ENCODE measurements at regions not wholly inside any gene's neighbourhood (a gene's known extent, or its start where the extent isn't known, plus 50 kb on each side); places are given as distances from the start of the nearest gene placed in this dataset.
"Not testable (repeated sequence)": the region's sequence is repeated elsewhere in the genome, so short reads cannot be mapped to it uniquely, and the experiment has no call there.

GRCh38 chr5:26419987-26420386, 618.4 kb downstream of the CDH9 start:
- no peak overlapping the region for H3K27ac Mint-ChIP-seq
- CTCF ChIA-PET: no interaction called here
- no peaks in the 10 kb centered on the region for H3K27me3 Mint-ChIP-seq (ENCODE audit: low read depth)
- no peak for DNase-seq
- H3K4me3 Mint-ChIP-seq: no peak overlapping the region
- intact Hi-C loops (cut with micrococcal nuclease): no loop called here
- H3K9me3 Mint-ChIP-seq: peaks cover 4% of the 10 kb centered on the region
- no peaks in the 10 kb centered on the region for H3K36me3 Mint-ChIP-seq (ENCODE audit: low read depth)
- no peaks in the 10 kb centered on the region for H3K4me1 Mint-ChIP-seq (ENCODE audit: low read depth)

GRCh38 chr5:26416911-26417310, 621.5 kb downstream of the CDH9 start:
- intact Hi-C loops (cut with micrococcal nuclease): no loop called here
- Mint-ChIP-seq H3K9me3 (peaks cover 2% of the 10 kb centered on the region), H3K4me3 (no peak overlapping the region), H3K36me3 (ENCODE audit: low read depth) (no peaks in the 10 kb centered on the region), H3K27ac (no peak overlapping the region), H3K4me1 (ENCODE audit: low read depth) (no peaks in the 10 kb centered on the region), H3K27me3 (ENCODE audit: low read depth) (no peaks in the 10 kb centered on the region)
- no peak for DNase-seq
- CTCF ChIA-PET: interaction anchor here (0.6 kb wide), 1 partner anchor 174 kb away, joined by 3 read pairs; no protein-coding TSS in a partner anchor

- no peak for DNase-seq
- CTCF ChIA-PET: no interaction called here
- H3K4me3 Mint-ChIP-seq: no peak overlapping the region
- no peak overlapping the region for H3K27ac Mint-ChIP-seq
- no peaks in the 10 kb centered on the region for H3K4me1 Mint-ChIP-seq (ENCODE audit: low read depth)
- no peaks in the 10 kb centered on the region for H3K27me3 Mint-ChIP-seq (ENCODE audit: low read depth)
- H3K9me3 Mint-ChIP-seq: peaks cover 5% of the 10 kb centered on the region
- intact Hi-C loops (cut with micrococcal nuclease): no loop called here
- no peaks in the 10 kb centered on the region for H3K36me3 Mint-ChIP-seq (ENCODE audit: low read depth)
Observed at GRCh38 chr5:26415987-26416779, 622.2 kb downstream of the CDH9 start.

DNA sequence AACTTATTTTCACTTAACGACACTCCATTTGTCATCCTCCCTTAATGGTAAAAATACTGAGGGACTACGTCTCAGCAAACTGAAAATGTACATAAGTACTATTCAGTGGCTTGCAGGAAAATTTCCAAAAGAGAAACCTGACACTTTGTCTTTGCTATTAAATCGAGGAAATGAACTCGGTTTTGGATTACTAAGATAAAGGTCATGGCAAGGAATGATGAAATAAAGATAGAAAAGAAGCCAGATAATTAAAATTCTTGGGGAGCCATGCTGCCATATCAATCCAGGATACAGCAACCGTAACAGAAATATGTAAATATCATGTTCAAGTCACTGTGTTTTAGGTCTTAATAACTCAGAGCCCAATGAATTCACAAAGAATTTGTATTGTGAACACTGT, 647.8 kb downstream of the CDH9 start:
- DNase-seq: no peak
- Mint-ChIP-seq H3K27ac (no peak overlapping the region), H3K4me1 (ENCODE audit: low read depth) (no peaks in the 10 kb centered on the region), H3K36me3 (ENCODE audit: low read depth) (no peaks in the 10 kb centered on the region), H3K9me3 (peaks cover 16% of the 10 kb centered on the region), H3K27me3 (ENCODE audit: low read depth) (no peaks in the 10 kb centered on the region), H3K4me3 (no peak overlapping the region)
- CTCF ChIA-PET: no interaction called here
- intact Hi-C loops (cut with micrococcal nuclease): no loop called here

- Mint-ChIP-seq H3K36me3 (ENCODE audit: low read depth) (no peaks in the 10 kb centered on the region), H3K27ac (no peak overlapping the region), H3K4me1 (ENCODE audit: low read depth) (no peaks in the 10 kb centered on the region), H3K27me3 (ENCODE audit: low read depth) (no peaks in the 10 kb centered on the region), H3K4me3 (no peak overlapping the region), H3K9me3 (peaks cover 13% of the 10 kb centered on the region)
- CTCF ChIA-PET: no interaction called here
- no peak for DNase-seq
- intact Hi-C loops (cut with micrococcal nuclease): no loop called here
Observed at GRCh38 chr5:26388976-26389375, 649.4 kb downstream of the CDH9 start.

DNA sequence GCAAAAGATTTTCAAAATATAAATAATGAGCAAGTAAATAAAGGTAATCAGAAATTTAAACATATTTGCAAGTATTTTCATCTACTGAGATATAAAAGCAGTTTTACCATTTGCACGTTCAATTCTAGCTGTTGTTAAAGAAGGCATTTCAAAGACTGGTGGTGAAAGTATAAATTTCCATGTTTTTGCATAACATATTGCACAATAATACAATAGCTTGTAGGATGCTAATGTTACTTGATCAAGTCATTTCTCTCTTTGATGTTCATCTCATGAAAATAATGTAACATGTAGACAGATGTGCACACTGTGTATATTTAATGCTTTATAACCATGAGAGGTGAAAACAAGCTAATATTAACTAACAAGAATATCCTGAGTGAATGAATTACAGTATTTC, 651.9 kb downstream of the CDH9 start:
- no peak for DNase-seq
- CTCF ChIA-PET: no interaction called here
- Mint-ChIP-seq H3K4me1 (ENCODE audit: low read depth) (no peaks in the 10 kb centered on the region), H3K4me3 (no peak overlapping the region), H3K36me3 (ENCODE audit: low read depth) (no peaks in the 10 kb centered on the region), H3K27me3 (ENCODE audit: low read depth) (no peaks in the 10 kb centered on the region), H3K9me3 (peaks cover 15% of the 10 kb centered on the region), H3K27ac (no peak overlapping the region)
- intact Hi-C loops (cut with micrococcal nuclease): no loop called here

- intact Hi-C loops (cut with micrococcal nuclease); H3K4me3 Mint-ChIP-seq; H3K36me3 Mint-ChIP-seq (ENCODE audit: low read depth); H3K4me1 Mint-ChIP-seq (ENCODE audit: low read depth); CTCF ChIA-PET; DNase-seq; H3K27me3 Mint-ChIP-seq (ENCODE audit: low read depth); H3K27ac Mint-ChIP-seq: not testable (repeated sequence)
- H3K9me3 Mint-ChIP-seq: peaks cover 34% of the 10 kb centered on the region
Observed at GRCh38 chr5:26364624-26365023, 673.8 kb downstream of the CDH9 start.

- intact Hi-C loops (cut with micrococcal nuclease): no loop called here
- DNase-seq: no peak
- CTCF ChIA-PET: no interaction called here
- no peaks in the 10 kb centered on the region for H3K27me3 Mint-ChIP-seq (ENCODE audit: low read depth)
- H3K27ac Mint-ChIP-seq: no peak overlapping the region
- no peaks in the 10 kb centered on the region for H3K4me1 Mint-ChIP-seq (ENCODE audit: low read depth)
- no peaks in the 10 kb centered on the region for H3K36me3 Mint-ChIP-seq (ENCODE audit: low read depth)
- peaks cover 11% of the 10 kb centered on the region for H3K9me3 Mint-ChIP-seq
- no peak overlapping the region for H3K4me3 Mint-ChIP-seq
Observed at GRCh38 chr5:26343801-26344325, 694.5 kb downstream of the CDH9 start.

DNA sequence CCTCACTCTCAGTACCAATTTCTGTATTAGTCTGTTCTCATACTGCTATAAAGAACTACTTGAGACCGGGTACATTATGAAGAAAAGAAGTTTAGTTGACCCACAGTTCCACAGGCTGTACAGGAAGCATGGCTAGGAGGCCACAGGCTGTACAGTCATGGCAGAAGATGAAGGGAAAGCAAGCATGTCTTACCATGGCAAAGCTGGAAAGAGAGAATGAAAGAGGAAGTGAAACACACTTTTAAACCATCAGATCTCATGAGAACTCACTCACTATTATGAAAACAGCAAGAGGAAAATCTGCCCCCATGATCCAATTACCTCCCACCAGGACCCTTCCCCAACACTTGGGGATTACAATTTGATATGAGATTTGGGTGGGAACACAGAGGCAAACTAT, 698.8 kb downstream of the CDH9 start:
- no peak for DNase-seq
- CTCF ChIA-PET: no interaction called here
- Mint-ChIP-seq H3K27ac (no peak overlapping the region), H3K4me1 (ENCODE audit: low read depth) (no peaks in the 10 kb centered on the region), H3K9me3 (peaks cover 23% of the 10 kb centered on the region), H3K4me3 (no peak overlapping the region), H3K27me3 (ENCODE audit: low read depth) (no peaks in the 10 kb centered on the region), H3K36me3 (ENCODE audit: low read depth) (no peaks in the 10 kb centered on the region)
- intact Hi-C loops (cut with micrococcal nuclease): no loop called here

GRCh38 chr5:26329562-26330189, 708.7 kb downstream of the CDH9 start:
- intact Hi-C loops (cut with micrococcal nuclease): no loop called here
- CTCF ChIA-PET: no interaction called here

GRCh38 chr5:26326153-26326759, 712.1 kb downstream of the CDH9 start:
- H3K4me3 Mint-ChIP-seq: no peak overlapping the region
- no peaks in the 10 kb centered on the region for H3K9me3 Mint-ChIP-seq
- no peaks in the 10 kb centered on the region for H3K27me3 Mint-ChIP-seq (ENCODE audit: low read depth)
- H3K27ac Mint-ChIP-seq: no peak overlapping the region
- DNase-seq: no peak
- H3K4me1 Mint-ChIP-seq (ENCODE audit: low read depth): no peaks in the 10 kb centered on the region
- intact Hi-C loops (cut with micrococcal nuclease): no loop called here
- H3K36me3 Mint-ChIP-seq (ENCODE audit: low read depth): no peaks in the 10 kb centered on the region
- CTCF ChIA-PET: interaction anchor here (0.6 kb wide), 1 partner anchor 31 kb away, joined by 3 read pairs; no protein-coding TSS in a partner anchor

More at GRCh38 chr5:26329562-26330189, 708.7 kb downstream of the CDH9 start:
- H3K4me1 Mint-ChIP-seq (ENCODE audit: low read depth): no peaks in the 10 kb centered on the region
- no peaks in the 10 kb centered on the region for H3K27me3 Mint-ChIP-seq (ENCODE audit: low read depth)
- no peak for DNase-seq
- H3K9me3 Mint-ChIP-seq: no peaks in the 10 kb centered on the region
- H3K4me3 Mint-ChIP-seq: no peak overlapping the region
- no peak overlapping the region for H3K27ac Mint-ChIP-seq
- H3K36me3 Mint-ChIP-seq (ENCODE audit: low read depth): no peaks in the 10 kb centered on the region

GRCh38 chr5:26325432-26325831, 713.0 kb downstream of the CDH9 start:
- H3K4me3 Mint-ChIP-seq; DNase-seq; H3K27me3 Mint-ChIP-seq (ENCODE audit: low read depth); H3K36me3 Mint-ChIP-seq (ENCODE audit: low read depth); H3K27ac Mint-ChIP-seq; intact Hi-C loops (cut with micrococcal nuclease); CTCF ChIA-PET; H3K9me3 Mint-ChIP-seq; H3K4me1 Mint-ChIP-seq (ENCODE audit: low read depth): not testable (repeated sequence)

Data from activated naive CD4-positive, alpha-beta T cell treated with anti-CD3 and anti-CD28 coated beads for 36 hours (primary cell).